HG03159 (cell line): ENCODE measurements at regions not wholly inside any gene's neighbourhood (a gene's known extent, or its start where the extent isn't known, plus 50 kb on each side); places are given as distances from the start of the nearest gene placed in this dataset.

Experiments used
- ATAC-seq: cut with Tn5 transposase; IDR thresholded peaks from one replicate; pipeline ENCODE4 v1.9.1; 2021; ENCODE audit warnings: mild to moderate bottlenecking, moderate library complexity; ENCODE audit not compliant: unreplicated experiment

GRCh38 chr1:25040122-25040685 is 110.1 kb upstream of the RUNX3 start:
- ATAC-seq: no peak

- ATAC-seq: no peak
Measured at GRCh38 chr1:25039229-25039628, 109.2 kb upstream of the RUNX3 start.

DNA sequence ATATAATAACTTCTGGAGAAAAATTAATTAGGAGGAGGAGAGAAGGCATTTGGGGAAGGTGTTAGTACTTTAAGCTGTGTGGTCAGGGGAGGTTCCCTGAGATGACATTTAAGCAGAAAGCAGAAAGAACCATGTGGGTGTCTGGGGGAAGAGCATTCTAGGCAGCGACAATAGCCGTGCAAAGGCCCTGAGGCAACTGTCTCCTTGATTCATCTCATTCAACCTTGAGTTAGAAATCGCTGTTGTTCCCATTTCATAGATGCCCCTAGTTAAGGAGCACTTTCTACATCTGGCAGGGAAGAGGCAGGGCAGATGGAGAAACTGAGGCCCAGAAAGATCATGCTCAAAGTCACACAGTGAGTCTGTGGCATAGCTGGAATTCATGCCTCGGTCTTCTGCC is 108.6 kb upstream of the RUNX3 start:
- ATAC-seq: no peak

GRCh38 chr1:25037174-25038074 is 107.3 kb upstream of the RUNX3 start:
- ATAC-seq: no peak

DNA sequence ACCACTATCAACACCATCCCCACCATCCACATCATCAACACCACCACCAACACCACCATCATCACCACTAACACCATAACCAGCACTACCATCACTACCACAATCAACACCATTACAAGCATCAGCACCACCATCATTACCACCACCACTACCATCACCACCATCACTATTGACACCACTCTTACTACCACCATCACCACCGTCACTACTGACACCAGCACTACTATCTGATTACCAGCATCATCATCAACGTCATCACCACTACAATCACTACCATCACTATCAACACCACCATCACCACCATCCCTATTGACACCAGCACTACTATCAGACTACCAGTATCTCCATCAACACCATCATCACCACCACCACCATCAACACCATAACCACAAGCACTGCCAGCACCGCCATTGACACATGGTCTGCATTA is 106.1 kb upstream of the RUNX3 start:
- no peak for ATAC-seq

DNA sequence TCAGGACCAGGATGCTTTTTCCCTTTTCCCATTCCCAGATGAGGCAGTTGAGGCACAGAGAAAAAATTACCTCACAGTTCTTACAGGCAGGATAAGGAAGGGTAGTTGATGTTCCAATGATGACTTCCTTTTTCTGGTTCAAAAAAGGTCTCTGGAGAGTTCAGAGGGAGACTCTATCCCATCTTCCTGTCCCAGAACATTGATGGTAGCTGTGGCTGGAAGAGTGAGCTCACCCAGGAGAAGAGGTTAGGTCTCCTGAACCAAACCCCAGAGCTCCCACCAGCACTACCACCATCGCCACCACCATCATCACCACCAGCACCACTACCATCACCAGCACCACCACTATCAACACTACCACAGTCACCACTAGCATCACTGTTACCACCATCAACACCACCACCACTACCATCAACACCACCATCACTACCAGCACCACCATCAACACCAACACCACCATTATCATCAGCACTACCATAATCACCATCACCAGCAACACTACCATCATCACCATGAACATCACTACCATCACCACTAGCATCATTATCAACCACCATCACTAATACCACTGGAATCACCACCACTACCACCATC is 105.5 kb upstream of the RUNX3 start:
- ATAC-seq: no peak

DNA sequence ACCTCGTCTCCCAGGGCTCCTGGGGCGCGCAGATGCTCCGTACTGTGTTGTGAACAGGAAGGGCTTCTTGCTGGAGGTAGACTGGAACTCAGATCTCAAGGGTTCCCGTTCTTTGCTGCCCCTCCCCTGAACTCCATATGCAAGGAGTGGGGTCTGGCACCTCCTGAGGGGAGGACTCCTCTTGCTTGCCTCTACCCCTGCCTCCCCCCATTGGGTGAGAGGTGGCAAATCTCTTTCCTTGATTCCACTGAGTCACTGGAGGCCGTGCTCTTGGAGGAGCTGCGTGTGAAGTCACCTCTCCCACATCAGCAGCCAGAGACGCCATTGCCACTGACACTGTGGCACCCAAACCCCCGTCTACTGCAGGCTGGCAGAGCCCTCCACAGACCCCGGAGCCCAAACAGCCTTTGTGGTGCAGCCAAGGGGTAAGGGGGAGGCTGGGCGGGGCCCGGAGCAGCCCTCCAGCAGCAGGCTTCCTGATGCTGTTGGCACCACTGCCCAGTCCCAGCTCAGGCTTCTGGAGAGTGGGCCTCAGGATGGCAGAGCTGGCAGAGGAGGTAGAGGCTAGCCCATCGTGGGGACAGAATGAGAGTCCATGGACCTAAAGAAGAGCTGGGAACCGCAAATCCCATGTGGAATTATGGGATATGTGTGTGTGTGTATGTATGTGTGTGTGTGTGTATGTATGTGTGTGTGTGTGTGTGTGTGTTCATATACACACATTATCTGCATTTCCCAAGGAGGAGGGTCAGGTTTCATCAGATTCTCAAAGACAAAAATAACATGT is 104.9 kb upstream of the RUNX3 start:
- no peak for ATAC-seq

DNA sequence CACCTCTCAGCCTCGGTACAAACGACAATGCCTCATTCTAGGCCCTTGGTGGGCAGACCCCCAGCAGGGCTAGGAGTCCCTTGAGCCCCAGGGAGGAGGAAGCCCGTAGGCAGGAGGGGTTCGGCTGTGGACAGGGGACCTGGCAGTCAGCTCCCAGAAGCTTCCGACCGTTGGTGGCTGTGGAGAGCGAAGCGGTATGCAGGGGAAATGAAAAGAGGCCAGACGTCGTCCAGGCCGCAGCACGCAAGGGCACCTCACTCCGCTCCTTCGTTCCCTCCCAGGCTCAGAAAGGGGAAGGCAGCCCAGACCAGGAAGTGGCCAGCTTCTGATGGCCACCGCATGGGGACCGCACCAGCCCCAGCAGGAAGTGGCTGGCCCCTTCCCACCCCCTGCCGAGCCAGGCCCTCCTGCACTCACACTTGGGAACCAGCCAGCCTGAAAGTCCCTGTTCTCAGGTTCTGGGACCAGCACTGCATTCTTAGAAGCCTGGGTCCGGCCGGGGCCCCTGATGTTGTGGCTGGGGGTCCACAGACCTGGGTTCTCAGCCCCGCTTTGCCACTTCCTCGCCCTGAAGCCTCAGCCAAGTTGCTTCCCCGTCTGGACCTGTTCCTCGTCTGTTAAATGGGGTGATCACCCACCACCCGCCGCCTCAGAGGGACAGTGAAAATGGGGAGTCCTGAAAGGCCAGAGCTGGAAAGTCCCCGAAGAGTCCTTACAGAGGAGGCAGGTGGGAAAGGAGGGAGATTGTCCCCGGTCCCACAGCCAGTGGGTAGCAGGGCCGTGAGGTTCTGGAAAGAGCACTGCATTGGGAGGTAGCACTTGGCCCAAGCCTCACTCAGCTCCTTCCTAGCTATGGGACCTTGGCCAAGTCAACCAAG is 104.0 kb upstream of the RUNX3 start:
- no peak for ATAC-seq

DNA sequence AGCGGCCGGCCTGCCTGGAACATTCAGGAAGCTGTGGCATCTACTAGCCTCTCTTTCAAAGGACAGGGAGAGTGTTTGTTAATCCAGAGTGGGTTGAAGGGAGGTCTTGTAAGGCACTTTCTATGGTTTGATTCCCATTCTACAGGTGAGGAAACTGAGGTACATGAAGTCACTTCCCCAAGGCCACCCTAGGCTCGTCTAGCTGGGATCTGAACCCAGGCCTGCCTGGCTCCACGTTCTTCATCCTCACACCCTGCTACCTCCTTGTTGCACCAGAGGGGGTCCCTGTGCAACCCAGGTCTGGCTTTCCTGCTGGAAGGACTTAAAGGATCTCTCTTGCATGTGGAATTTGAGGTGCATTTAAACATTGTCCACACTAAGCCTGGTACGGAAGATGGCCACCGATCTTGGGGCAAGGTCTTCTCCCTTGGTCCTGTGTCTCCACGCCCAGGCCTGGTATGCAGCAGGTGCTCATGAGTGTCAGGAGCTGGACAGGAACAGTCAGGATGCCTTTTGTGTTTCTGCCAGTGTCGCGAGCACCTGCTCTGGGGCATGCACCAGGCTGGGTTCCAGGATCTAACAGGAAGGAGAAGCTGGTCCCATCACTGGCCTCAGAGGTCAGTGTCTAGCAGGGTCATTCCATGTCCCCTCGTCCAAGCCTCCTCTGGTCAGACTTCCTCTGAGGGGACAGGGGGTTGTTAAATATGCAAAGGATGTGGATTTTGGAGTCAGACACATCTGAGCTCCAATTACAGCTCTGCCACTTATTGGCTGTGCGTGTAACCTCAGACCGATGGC is 103.2 kb upstream of the RUNX3 start:
- no peak for ATAC-seq

DNA sequence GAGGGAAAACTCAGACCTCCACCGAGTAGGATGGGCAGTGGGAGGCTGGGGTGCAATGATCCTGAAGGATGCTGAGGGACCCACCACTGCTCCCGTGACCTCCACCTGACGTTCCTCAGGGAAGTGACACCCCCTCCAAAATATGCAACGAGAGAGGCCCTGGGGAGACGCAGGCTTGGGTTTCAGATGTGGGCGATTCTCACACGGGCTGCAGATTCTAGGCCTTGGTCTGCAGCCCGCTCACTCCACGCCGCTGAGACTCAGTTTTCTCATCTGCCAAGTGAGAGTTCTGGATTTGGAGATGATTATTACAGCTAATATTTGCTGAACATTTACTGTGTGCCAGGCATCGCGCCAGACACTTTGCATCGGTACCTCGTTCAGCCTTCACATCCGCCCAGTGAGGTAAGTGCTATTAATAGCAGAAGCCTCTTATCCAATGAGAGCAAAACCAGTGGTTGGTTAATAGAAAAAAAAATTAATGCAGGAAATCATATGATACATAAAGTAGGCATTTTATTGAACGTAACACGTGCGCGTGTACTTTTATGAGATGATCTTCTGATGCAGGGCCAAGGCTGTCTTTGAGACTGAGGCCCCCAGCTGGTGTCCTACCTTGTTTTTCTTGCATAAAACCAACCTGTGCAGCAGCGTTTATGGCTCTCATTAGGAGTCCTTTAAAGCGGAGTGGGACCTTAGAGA is 102.0 kb upstream of the RUNX3 start:
- peak; percentile 46 for ATAC-seq

GRCh38 chr1:25031601-25031965 is 101.5 kb upstream of the RUNX3 start:
- ATAC-seq: peak; percentile 3

DNA sequence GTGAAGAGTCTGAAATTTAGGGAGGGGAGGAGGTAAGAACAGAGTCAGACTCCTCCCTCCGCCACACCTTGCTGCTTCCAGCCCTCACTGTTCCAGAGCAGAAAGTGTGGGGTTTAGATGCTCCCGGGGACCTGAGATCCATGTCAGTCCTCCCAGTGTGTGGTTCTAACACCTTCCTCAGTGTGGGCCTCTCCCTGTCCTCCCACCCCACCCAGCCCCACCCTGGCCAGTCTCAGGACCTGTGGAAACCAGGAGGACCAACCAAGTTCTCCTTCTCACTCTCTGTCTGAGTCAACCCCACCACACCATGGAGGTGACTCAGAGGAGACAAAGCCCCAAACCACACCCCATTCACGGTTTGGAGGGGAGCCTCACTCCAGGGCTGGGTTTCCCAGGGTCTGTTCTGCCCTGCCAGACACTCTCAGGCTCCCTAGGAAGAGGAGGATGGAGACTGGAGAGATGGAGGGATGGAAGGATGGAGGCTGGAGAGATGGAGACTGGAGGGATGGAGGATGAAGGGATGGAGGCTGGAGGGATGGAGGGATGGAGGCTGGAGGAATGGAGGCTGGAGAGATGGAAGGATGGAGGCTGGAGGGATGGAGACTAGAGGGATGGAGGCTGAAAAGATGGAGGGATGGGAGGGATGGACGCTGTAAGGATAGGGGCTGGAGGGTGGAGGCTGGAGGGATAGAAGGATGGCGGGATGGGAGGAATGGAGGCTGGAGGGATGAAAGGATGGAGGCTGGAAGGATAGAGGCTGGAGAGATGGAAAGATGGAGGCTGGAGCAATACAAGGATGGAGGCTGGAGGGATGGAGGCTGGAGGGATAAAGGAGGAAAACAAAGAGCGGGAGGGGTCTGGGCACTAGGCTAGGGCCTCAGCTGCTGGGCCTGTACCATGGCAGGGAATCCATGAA is 100.9 kb upstream of the RUNX3 start:
- ATAC-seq: no peak

DNA sequence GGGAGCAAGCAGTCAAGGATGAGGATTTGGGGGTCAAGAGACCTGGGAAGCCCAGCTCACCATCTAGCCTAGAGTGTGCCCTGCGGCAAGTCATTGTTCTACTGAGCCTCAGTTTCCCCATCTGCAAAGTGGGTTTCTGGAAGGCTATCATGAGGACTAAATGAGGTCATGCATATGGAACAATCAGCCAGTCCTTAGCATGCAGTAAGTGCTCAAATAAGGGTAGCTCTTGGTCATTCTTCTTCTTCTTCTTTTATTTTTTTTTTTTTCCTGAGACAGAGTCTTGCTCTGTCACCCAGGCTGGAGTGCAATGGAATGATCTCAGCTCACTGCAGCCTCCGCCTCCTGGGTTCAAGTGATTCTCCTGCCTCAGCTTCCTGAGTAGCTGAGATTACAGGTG is 99.9 kb upstream of the RUNX3 start:
- ATAC-seq: no peak

- ATAC-seq: no peak
Measured at GRCh38 chr1:25028907-25029599, 99.0 kb upstream of the RUNX3 start.

GRCh38 chr1:25028587-25028906 is 98.5 kb upstream of the RUNX3 start:
- ATAC-seq: no peak

DNA sequence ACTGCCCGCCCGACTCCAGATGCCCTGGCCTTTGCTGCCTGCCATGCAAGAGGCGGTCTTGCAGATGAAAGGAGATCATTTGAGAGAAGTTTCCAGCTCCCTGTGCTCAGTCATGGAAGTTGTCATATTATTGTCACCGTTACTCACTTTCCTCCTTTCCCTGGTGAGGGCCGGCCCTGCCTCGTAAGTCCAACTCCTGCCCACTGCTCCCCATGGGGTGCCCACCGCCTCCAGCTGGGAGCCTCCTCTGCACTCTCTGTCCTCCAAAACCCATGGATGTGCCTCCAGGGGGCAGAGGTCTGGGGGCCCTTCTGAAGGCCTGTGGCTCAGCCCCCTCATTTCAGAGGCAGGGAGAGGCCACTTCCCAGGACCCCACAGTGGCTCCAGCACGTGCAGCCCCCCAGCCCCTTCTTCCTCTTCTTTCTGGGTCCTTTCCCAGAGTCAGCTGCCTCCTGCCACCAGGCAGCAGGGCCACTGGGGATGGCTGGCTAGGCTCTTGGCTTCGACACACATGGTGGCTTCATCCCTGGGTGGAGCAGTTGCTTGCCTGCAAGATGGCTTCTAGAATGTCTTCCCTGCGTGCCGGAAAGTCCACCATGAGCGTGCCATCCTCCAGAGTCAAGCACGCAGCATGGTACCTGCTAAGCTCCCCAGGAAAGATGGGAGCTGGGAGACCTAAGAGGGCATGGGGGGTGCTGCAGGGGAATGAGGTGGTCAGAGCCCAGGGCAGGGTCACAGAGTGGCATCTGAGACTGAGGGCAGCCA is 97.9 kb upstream of the RUNX3 start:
- no peak for ATAC-seq
